PC-3 (cell line): ENCODE measurements at regions not wholly inside any gene's neighbourhood (a gene's known extent, or its start where the extent isn't known, plus 50 kb on each side); places are given as distances from the start of the nearest gene placed in this dataset.

ENCODE experiments used
- ATAC-seq: fragments of 200-7000 bp; cut with Tn5 transposase; 2 replicates; pipeline ENCODE4 v1.9.1; 2020; ENCODE audit warnings: mild to moderate bottlenecking, moderate library complexity
- BruUV-seq: library from RNA; stranded (reverse); fragments of 400-500 nt; replicated peaks from 2 replicates; lab custom pipeline; 2021; lab: Mats Ljungman, UMichigan
- CTCF ChIA-PET: fragments of 300-600 bp; sonication (Branson Sonifier 250); formaldehyde crosslinking; loops from one replicate; lab custom pipeline; 2022; ENCODE audit warnings: antibody characterized with exemption; lab: Charles Lee
- POLR2A ChIA-PET: fragments of 300-600 bp; sonication (Branson Sonifier 250); formaldehyde crosslinking; loops from one replicate; lab custom pipeline; 2022; ENCODE audit warnings: antibody characterized with exemption; ENCODE audit not compliant: unreplicated experiment; lab: Charles Lee
- DNase-seq: peaks from one replicate; pipeline ENCODE4 v3.0.0-alpha.2; 2015
- H2AFZ ChIP-seq: fragments of 300-600 bp; sonication (generic); 2 replicates; pipeline ENCODE4 v1.6.0; 2016; ENCODE audit warnings: antibody characterized with exemption, low read length
- H3F3A ChIP-seq: fragments of 300-600 bp; sonication (generic); one replicate; pipeline ENCODE4 v1.6.0; 2017; ENCODE audit warnings: antibody characterized with exemption, low read length, control low read depth, mild to moderate bottlenecking; ENCODE audit not compliant: unreplicated experiment
- H3K27ac ChIP-seq: fragments of 300-600 bp; sonication (generic); 2 replicates; pipeline ENCODE4 v1.5.1; 2016; ENCODE audit warnings: mild to moderate bottlenecking, low read length
- H3K27me3 ChIP-seq: fragments of 300-600 bp; sonication (generic); 2 replicates; pipeline ENCODE4 v1.6.1; 2016; ENCODE audit warnings: low read length, mixed read lengths
- H3K36me3 ChIP-seq: fragments of 300-600 bp; sonication (generic); 2 replicates; pipeline ENCODE4 v1.6.1; 2016; ENCODE audit warnings: low read depth, mixed run types, low read length, mixed read lengths
- H3K4me1 ChIP-seq: fragments of 300-600 bp; sonication (generic); 2 replicates; pipeline ENCODE4 v1.5.1; 2016; ENCODE audit warnings: low read length; ENCODE audit not compliant: insufficient read depth
- H3K4me2 ChIP-seq: fragments of 300-600 bp; sonication (generic); 2 replicates; pipeline ENCODE4 v1.6.0; 2016; ENCODE audit warnings: low read length
- H3K4me3 ChIP-seq: fragments of 300-600 bp; sonication (generic); 2 replicates; pipeline ENCODE4 v1.5.1; 2016; ENCODE audit warnings: mild to moderate bottlenecking, low read length, mixed read lengths
- H3K79me2 ChIP-seq: fragments of 300-600 bp; sonication (generic); 2 replicates; pipeline ENCODE4 v1.6.1; 2017; ENCODE audit warnings: low read length, mixed read lengths
- H3K9ac ChIP-seq: fragments of 300-600 bp; sonication (generic); 2 replicates; pipeline ENCODE4 v1.6.0; 2016; ENCODE audit warnings: mild to moderate bottlenecking, low read length
- H3K9me2 ChIP-seq: fragments of 300-600 bp; sonication (generic); replicated peaks from 2 replicates; pipeline ENCODE4 v1.6.1; 2016; ENCODE audit warnings: mixed run types, low read length, mixed read lengths
- H3K9me3 ChIP-seq: fragments of 300-600 bp; sonication (generic); 2 replicates; pipeline ENCODE4 v1.6.1; 2016; ENCODE audit warnings: low read length, mixed read lengths
- H4K20me1 ChIP-seq: fragments of 300-600 bp; sonication (generic); 2 replicates; pipeline ENCODE4 v1.6.1; 2016; ENCODE audit warnings: low read length, mixed read lengths
- EZH2 ChIP-seq: fragments of 300-600 bp; sonication (generic); IDR thresholded peaks from one replicate; pipeline ENCODE4 v1.6.1; 2017; ENCODE audit warnings: antibody characterized with exemption, mild to moderate bottlenecking, low read length; ENCODE audit not compliant: unreplicated experiment
- EZH2phosphoT487 ChIP-seq: fragments of 300-600 bp; sonication (generic); IDR thresholded peaks from 2 replicates; pipeline ENCODE4 v1.6.1; 2018; ENCODE audit warnings: mild to moderate bottlenecking, antibody characterized with exemption, low read length, borderline replicate concordance
- intact Hi-C: fragments of 100-400 bp; cut with micrococcal nuclease; formaldehyde crosslinking; loops from 2 replicates; pipeline ENCODE4 v1.9.0; 2023
- TF ChIP-seq, protein P1 (sequence below): fragments of 300-600 bp; sonication (generic); conservative IDR thresholded peaks from 2 replicates; pipeline ENCODE4 v1.5.1; 2017; ENCODE audit warnings: antibody characterized with exemption, low read depth, mild to moderate bottlenecking, low read length

DNA sequence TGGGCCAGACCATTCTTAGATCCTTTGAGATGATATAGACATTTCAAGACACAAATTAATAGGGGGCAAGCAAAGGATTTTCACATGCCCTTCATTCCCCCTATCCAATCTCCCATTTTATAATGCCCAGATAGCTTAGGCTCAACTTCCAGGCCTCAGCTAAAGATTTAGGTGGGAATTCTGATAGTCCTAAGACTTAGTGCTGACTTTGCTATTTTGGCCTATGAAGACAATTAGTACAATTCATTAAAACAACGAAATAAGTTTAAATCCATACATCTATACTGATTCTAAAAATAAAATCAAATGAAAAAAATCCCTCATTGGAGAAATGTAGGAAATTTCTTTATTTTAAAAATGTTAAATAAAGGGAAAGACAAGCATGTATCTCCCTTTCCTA, 259.5 kb downstream of the CBLN4 start:
- Histone ChIP-seq H3K9ac (no peak overlapping the region), H3K9me3 (peaks cover 43% of the 10 kb centered on the region; the same call in 1 of the 2 replicates), H3K79me2 (no peaks in the 10 kb centered on the region), H3K9me2 (no peaks in the 10 kb centered on the region), H3K4me3 (no peak overlapping the region), H4K20me1 (no peaks in the 10 kb centered on the region), H3K36me3 (no peaks in the 10 kb centered on the region), H3K27me3 (no peaks in the 10 kb centered on the region), H3K4me1 (no peaks in the 10 kb centered on the region), H2AFZ (no peak overlapping the region), H3K27ac (no peak overlapping the region), H3F3A (no peaks in the 10 kb centered on the region), H3K4me2 (no peak overlapping the region)
- intact Hi-C loops, result no loop called here
- TF ChIP-seq EZH2 (no peak), EZH2phosphoT487 (no peak)
- TF ChIP-seq, protein P1, sequence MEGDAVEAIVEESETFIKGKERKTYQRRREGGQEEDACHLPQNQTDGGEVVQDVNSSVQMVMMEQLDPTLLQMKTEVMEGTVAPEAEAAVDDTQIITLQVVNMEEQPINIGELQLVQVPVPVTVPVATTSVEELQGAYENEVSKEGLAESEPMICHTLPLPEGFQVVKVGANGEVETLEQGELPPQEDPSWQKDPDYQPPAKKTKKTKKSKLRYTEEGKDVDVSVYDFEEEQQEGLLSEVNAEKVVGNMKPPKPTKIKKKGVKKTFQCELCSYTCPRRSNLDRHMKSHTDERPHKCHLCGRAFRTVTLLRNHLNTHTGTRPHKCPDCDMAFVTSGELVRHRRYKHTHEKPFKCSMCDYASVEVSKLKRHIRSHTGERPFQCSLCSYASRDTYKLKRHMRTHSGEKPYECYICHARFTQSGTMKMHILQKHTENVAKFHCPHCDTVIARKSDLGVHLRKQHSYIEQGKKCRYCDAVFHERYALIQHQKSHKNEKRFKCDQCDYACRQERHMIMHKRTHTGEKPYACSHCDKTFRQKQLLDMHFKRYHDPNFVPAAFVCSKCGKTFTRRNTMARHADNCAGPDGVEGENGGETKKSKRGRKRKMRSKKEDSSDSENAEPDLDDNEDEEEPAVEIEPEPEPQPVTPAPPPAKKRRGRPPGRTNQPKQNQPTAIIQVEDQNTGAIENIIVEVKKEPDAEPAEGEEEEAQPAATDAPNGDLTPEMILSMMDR, result no peak
- CTCF ChIA-PET, result no interaction called here
- DNase-seq, result no peak
- POLR2A ChIA-PET, result no interaction called here
- BruUV-seq, result no TSS peak
- ATAC-seq, result no peak

DNA sequence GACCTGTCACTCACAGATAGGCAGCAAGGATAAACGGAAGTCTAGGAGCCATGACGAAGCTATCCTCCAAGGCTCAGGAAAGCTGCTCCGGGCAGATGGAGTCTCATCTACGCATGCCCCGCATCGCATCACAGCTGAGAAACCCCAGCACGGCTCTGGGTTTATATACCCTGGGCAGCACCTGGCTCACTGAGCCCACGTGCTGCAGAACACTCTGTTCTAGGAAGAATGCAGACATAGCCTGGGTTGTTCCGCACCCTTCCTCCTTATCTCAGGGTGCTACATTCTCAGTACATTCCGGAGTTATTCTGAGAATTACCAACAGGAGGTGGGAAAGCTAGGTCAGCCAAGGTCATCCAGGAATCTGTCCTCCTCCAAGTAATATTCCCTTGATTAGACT, 260.4 kb downstream of the CBLN4 start:
- no TSS peak for BruUV-seq
- intact Hi-C loops, result no loop called here

DNA sequence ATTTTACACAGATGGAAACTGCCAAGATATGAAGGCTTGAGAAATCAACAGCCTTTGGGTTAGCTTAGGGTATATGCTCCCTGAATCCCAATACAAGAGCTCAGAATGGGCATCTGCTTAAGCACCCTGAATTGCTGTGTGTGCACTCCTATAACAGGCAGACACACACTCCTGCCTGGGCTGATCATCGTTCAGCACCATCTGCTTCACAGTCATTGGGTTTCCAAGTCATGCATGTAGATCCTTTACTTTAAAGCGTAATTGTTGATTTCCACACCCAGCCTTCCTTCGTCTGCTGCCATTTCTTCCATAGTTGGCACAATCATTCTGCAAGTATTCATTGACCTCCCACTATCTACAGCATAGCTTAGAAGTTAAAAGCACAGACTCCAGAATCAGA, 263.5 kb downstream of the CBLN4 start:
- ChIA-PET CTCF (no interaction called here), POLR2A (no interaction called here)
- Histone ChIP-seq H4K20me1 (no peaks in the 10 kb centered on the region), H3K9me2 (no peaks in the 10 kb centered on the region), H3K4me1 (no peaks in the 10 kb centered on the region), H3K4me3 (no peak overlapping the region), H3K79me2 (no peaks in the 10 kb centered on the region), H3K9me3 (peaks cover 41% of the 10 kb centered on the region), H3F3A (no peaks in the 10 kb centered on the region), H3K9ac (no peak overlapping the region), H2AFZ (no peak overlapping the region), H3K4me2 (no peak overlapping the region), H3K36me3 (no peaks in the 10 kb centered on the region), H3K27ac (no peak overlapping the region), H3K27me3 (no peaks in the 10 kb centered on the region)
- intact Hi-C loops, result no loop called here
- DNase-seq, result no peak
- ATAC-seq, result no peak
- no peak for TF ChIP-seq EZH2
- TF ChIP-seq EZH2phosphoT487, result no peak
- TF ChIP-seq, protein P1, result no peak
- no TSS peak for BruUV-seq

More for the DNA sequence above, 260.4 kb downstream of the CBLN4 start:
- Histone ChIP-seq H3K4me3 (no peak overlapping the region), H3K9ac (no peak overlapping the region), H2AFZ (no peak overlapping the region), H3K9me2 (no peaks in the 10 kb centered on the region), H3F3A (no peaks in the 10 kb centered on the region), H3K4me1 (no peaks in the 10 kb centered on the region), H4K20me1 (no peaks in the 10 kb centered on the region), H3K9me3 (peaks cover 41% of the 10 kb centered on the region; the same call in 1 of the 2 replicates), H3K27me3 (no peaks in the 10 kb centered on the region), H3K79me2 (no peaks in the 10 kb centered on the region), H3K27ac (no peak overlapping the region), H3K36me3 (no peaks in the 10 kb centered on the region), H3K4me2 (no peak overlapping the region)
- POLR2A ChIA-PET, result no interaction called here
- TF ChIP-seq, protein P1, result no peak
- TF ChIP-seq EZH2 (no peak), EZH2phosphoT487 (no peak)
- ATAC-seq (no peak), DNase-seq (no peak)
- CTCF ChIA-PET, result no interaction called here
